GM23338 (cell line): ENCODE measurements at regions not wholly inside any gene's neighbourhood (a gene's known extent, or its start where the extent isn't known, plus 50 kb on each side); places are given as distances from the start of the nearest gene placed in this dataset.

ENCODE experiments used
- ATAC-seq: fragments of 200-7000 bp; cut with Tn5 transposase; 3 replicates; pipeline ENCODE4 v1.9.1; 2020
- DNase-seq: peaks from one replicate; pipeline ENCODE4 v3.0.0-alpha.2; 2015; ENCODE audit warnings: low spot score
- H2AFZ ChIP-seq: fragments of 200-600 bp; sonication (generic); 2 replicates; pipeline ENCODE4 v1.8.0; 2016; ENCODE audit warnings: antibody characterized with exemption, mild to moderate bottlenecking, moderate library complexity
- H3F3A ChIP-seq: fragments of 200-600 bp; sonication (generic); replicated peaks from 2 replicates; pipeline ENCODE4 v1.8.0; 2017; ENCODE audit warnings: antibody characterized with exemption, mixed run types, low read depth
- H3K27ac ChIP-seq: fragments of 200-600 bp; sonication (generic); 2 replicates; pipeline ENCODE4 v1.6.1; 2016; ENCODE audit warnings: low read depth
- H3K27me3 ChIP-seq: fragments of 200-600 bp; sonication (generic); 2 replicates; pipeline ENCODE4 v1.8.0; 2016; ENCODE audit warnings: mild to moderate bottlenecking, mixed run types, moderate library complexity; ENCODE audit not compliant: insufficient read depth
- H3K36me3 ChIP-seq: fragments of 200-600 bp; sonication (generic); 2 replicates; pipeline ENCODE4 v1.8.0; 2016; ENCODE audit warnings: mild to moderate bottlenecking; ENCODE audit not compliant: insufficient read depth
- H3K4me1 ChIP-seq: fragments of 200-600 bp; sonication (generic); 2 replicates; pipeline ENCODE4 v1.8.0; 2016; ENCODE audit warnings: mild to moderate bottlenecking, moderate library complexity; ENCODE audit not compliant: insufficient read depth
- H3K4me2 ChIP-seq: fragments of 200-600 bp; sonication (generic); 2 replicates; pipeline ENCODE4 v1.7.1; 2017; ENCODE audit warnings: mixed run types
- H3K4me3 ChIP-seq: fragments of 200-600 bp; sonication (generic); 2 replicates; pipeline ENCODE4 v1.6.1; 2016; ENCODE audit warnings: mixed run types
- H3K79me2 ChIP-seq: fragments of 200-600 bp; sonication (generic); replicated peaks from 2 replicates; pipeline ENCODE4 v1.8.0; 2017; ENCODE audit warnings: mild to moderate bottlenecking; ENCODE audit not compliant: insufficient read depth
- H3K9me2 ChIP-seq: fragments of 200-600 bp; sonication (generic); 2 replicates; pipeline ENCODE4 v1.8.0; 2017; ENCODE audit not compliant: insufficient read depth
- H4K20me1 ChIP-seq: fragments of 200-600 bp; sonication (generic); replicated peaks from 2 replicates; pipeline ENCODE4 v1.8.0; 2017; ENCODE audit warnings: mild to moderate bottlenecking; ENCODE audit not compliant: insufficient read depth
- H3K27ac Mint-ChIP-seq: 2 replicates; pipeline ENCODE4 v1.8.0; 2020; ENCODE audit warnings: inconsistent platforms, mild to moderate bottlenecking, moderate library complexity, mixed read lengths
- H3K27me3 Mint-ChIP-seq: 3 replicates; pipeline ENCODE4 v1.8.0; 2022; ENCODE audit warnings: low read depth, mild to moderate bottlenecking, moderate library complexity, mixed read lengths, inconsistent platforms; ENCODE audit not compliant: insufficient read depth, poor library complexity
- H3K36me3 Mint-ChIP-seq: 3 replicates; pipeline ENCODE4 v1.8.0; 2021; ENCODE audit warnings: low read depth, mild to moderate bottlenecking, inconsistent platforms, moderate library complexity, mixed read lengths
- H3K4me1 Mint-ChIP-seq: 3 replicates; pipeline ENCODE4 v1.8.0; 2020; ENCODE audit warnings: mild to moderate bottlenecking, inconsistent platforms, mixed read lengths
- H3K4me3 Mint-ChIP-seq: 3 replicates; pipeline ENCODE4 v1.8.0; 2021; ENCODE audit warnings: moderate library complexity, mild to moderate bottlenecking, inconsistent platforms, mixed read lengths
- H3K9me3 Mint-ChIP-seq: 3 replicates; pipeline ENCODE4 v1.8.0; 2020; ENCODE audit warnings: moderate library complexity, mild to moderate bottlenecking, inconsistent platforms, mixed read lengths
- CREB1 ChIP-seq: fragments of 250-450 bp; sonication (Bioruptor Pico); IDR thresholded peaks from 2 replicates; pipeline ENCODE4 v1.5.0; 2020; ENCODE audit warnings: low read depth, mild to moderate bottlenecking, moderate library complexity
- EZH2 ChIP-seq: fragments of 200-600 bp; sonication (generic); IDR thresholded peaks from one replicate; pipeline ENCODE4 v1.8.0; 2017; ENCODE audit warnings: antibody characterized with exemption, mild to moderate bottlenecking, low read depth; ENCODE audit not compliant: unreplicated experiment
- EZH2phosphoT487 ChIP-seq: fragments of 200-600 bp; sonication (generic); IDR thresholded peaks from one replicate; pipeline ENCODE4 v1.8.1; 2018; ENCODE audit warnings: antibody characterized with exemption; ENCODE audit not compliant: unreplicated experiment
- JUNB ChIP-seq: IDR thresholded peaks from one replicate; pipeline ENCODE4 v1.6.1; 2016; ENCODE audit warnings: antibody characterized with exemption; ENCODE audit not compliant: unreplicated experiment
- NANOG ChIP-seq: IDR thresholded peaks from 2 replicates; pipeline ENCODE4 v1.6.1; 2016; ENCODE audit warnings: antibody characterized with exemption, borderline replicate concordance
- POLR2AphosphoS5 ChIP-seq: IDR thresholded peaks from 2 replicates; pipeline ENCODE4 v1.6.1; 2016; ENCODE audit warnings: antibody characterized with exemption, low read depth
- REST ChIP-seq: IDR thresholded peaks from one replicate; pipeline ENCODE4 v1.6.1; 2018; ENCODE audit warnings: antibody characterized with exemption; ENCODE audit not compliant: unreplicated experiment
- STAT1 ChIP-seq: IDR thresholded peaks from one replicate; pipeline ENCODE4 v1.6.1; 2016; ENCODE audit warnings: antibody characterized with exemption; ENCODE audit not compliant: unreplicated experiment
- ZNF114 ChIP-seq: fragments of 250-450 bp; sonication (Bioruptor Pico); IDR thresholded peaks from 2 replicates; pipeline ENCODE4 v1.5.0; 2020; ENCODE audit warnings: mild to moderate bottlenecking, moderate library complexity
- ZNF331 ChIP-seq: fragments of 250-450 bp; sonication (Bioruptor Pico); IDR thresholded peaks from 2 replicates; pipeline ENCODE4 v1.5.0; 2020; ENCODE audit warnings: low read depth, mild to moderate bottlenecking, moderate library complexity
- ZNF462 ChIP-seq: fragments of 250-450 bp; sonication (Bioruptor Pico); IDR thresholded peaks from 2 replicates; pipeline ENCODE4 v1.5.0; 2020; ENCODE audit warnings: mild to moderate bottlenecking, moderate library complexity
- TF ChIP-seq, protein P1 (sequence below), 2 experiments: fragments of 200-600 bp in 1 of 2; sonication (generic) in 1 of 2; conservative IDR thresholded peaks; 2 replicates each; pipeline versions ENCODE4 v1.5.1 to v1.6.1; 2016 to 2017; ENCODE audit warnings: antibody characterized with exemption in 2 of 2, low read depth in 2 of 2, mild to moderate bottlenecking in 2 of 2, moderate library complexity in 1 of 2
- TF ChIP-seq, protein P2 (sequence below): IDR thresholded peaks from 2 replicates; pipeline ENCODE4 v1.6.1; 2016; ENCODE audit warnings: antibody characterized with exemption

DNA sequence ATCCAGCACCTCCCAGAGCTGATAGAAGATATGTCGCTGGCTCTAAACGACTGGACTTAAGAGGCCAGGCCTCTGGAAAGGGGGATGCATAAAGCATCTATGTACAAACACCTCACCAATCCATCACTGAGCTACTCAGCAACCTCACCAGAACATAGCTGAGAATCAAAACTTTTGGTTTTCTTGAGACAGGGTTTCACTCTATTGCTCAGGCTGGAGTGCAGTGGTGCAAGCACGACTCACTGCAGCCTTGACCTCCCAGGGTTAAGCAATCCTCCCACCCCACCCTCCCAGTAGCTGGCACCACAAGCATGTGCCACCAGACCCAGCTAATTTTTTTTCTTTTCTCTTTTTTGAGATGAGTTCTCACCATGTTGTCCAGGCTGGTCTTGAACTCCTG is 62.9 kb upstream of the MSH6 start:
- no peaks in the 10 kb centered on the region for H3K4me1 ChIP-seq
- Mint-ChIP-seq H3K9me3 (peaks cover 14% of the 10 kb centered on the region), H3K4me1 (peaks cover 5% of the 10 kb centered on the region; the same call in 1 of the 3 replicates), H3K27me3 (peaks cover 2% of the 10 kb centered on the region), H3K4me3 (no peak overlapping the region), H3K27ac (no peak overlapping the region), H3K36me3 (peaks cover 13% of the 10 kb centered on the region)
- H4K20me1 ChIP-seq = no peaks in the 10 kb centered on the region
- no peak for ATAC-seq
- 0 out of 2 replicates have a peak, but pooled peaks cover 2% of the 10 kb centered on the region for H3F3A ChIP-seq
- no peak for DNase-seq
- no peaks in the 10 kb centered on the region for H3K79me2 ChIP-seq
- TF ChIP-seq, protein P1, sequence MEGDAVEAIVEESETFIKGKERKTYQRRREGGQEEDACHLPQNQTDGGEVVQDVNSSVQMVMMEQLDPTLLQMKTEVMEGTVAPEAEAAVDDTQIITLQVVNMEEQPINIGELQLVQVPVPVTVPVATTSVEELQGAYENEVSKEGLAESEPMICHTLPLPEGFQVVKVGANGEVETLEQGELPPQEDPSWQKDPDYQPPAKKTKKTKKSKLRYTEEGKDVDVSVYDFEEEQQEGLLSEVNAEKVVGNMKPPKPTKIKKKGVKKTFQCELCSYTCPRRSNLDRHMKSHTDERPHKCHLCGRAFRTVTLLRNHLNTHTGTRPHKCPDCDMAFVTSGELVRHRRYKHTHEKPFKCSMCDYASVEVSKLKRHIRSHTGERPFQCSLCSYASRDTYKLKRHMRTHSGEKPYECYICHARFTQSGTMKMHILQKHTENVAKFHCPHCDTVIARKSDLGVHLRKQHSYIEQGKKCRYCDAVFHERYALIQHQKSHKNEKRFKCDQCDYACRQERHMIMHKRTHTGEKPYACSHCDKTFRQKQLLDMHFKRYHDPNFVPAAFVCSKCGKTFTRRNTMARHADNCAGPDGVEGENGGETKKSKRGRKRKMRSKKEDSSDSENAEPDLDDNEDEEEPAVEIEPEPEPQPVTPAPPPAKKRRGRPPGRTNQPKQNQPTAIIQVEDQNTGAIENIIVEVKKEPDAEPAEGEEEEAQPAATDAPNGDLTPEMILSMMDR (conservative IDR thresholded peaks at IDR 0.05; ENCODE audit: low read depth in 2 of 2) = no peak
- TF ChIP-seq EZH2 (no peak), ZNF331 (CRISPR knock-in tag) (no peak), NANOG (no peak), EZH2phosphoT487 (no peak), ZNF114 (CRISPR knock-in tag) (no peak), ZNF462 (CRISPR knock-in tag) (no peak), REST (no peak), JUNB (no peak), STAT1 (no peak), CREB1 (no peak), POLR2AphosphoS5 (no peak)
- TF ChIP-seq, protein P2, sequence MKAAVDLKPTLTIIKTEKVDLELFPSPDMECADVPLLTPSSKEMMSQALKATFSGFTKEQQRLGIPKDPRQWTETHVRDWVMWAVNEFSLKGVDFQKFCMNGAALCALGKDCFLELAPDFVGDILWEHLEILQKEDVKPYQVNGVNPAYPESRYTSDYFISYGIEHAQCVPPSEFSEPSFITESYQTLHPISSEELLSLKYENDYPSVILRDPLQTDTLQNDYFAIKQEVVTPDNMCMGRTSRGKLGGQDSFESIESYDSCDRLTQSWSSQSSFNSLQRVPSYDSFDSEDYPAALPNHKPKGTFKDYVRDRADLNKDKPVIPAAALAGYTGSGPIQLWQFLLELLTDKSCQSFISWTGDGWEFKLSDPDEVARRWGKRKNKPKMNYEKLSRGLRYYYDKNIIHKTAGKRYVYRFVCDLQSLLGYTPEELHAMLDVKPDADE = no peak
- H3K27ac ChIP-seq = no peak overlapping the region
- H2AFZ ChIP-seq = no peak overlapping the region
- H3K9me2 ChIP-seq = peaks cover 8% of the 10 kb centered on the region; the same call in 1 of the 2 replicates
- no peaks in the 10 kb centered on the region for H3K36me3 ChIP-seq
- H3K27me3 ChIP-seq = no peaks in the 10 kb centered on the region
- no peak overlapping the region for H3K4me2 ChIP-seq
- H3K4me3 ChIP-seq = no peak overlapping the region
